ENCODE measurements at regions not wholly inside any gene's neighbourhood (a gene's known extent, or its start where the extent isn't known, plus 50 kb on each side); places are given as distances from the start of the nearest gene placed in this dataset.

DNA sequence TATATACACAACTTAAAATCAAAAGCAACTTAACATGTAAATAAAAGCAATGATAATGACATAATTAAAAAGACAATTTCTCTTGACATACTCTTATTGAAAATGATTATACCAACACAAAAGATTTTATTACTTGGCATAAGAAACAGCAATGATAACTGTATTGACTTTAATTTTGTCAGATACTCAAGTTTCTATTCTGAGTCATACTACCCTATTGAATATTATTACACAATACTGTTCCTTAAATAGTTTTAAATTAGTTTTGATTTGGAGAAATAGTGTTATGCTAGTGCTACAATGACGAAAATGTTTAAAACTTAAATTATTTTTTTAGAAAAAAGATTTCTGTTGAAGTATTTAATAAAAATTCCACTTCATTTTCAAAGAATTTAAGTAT is 1319.3 kb upstream of the C9orf72 start:
- Mint-ChIP-seq H3K4me3 (no peak overlapping the region), H3K36me3 (ENCODE audit: low read depth) (no peaks in the 10 kb centered on the region), H3K27ac (no peak overlapping the region), H3K4me1 (no peaks in the 10 kb centered on the region), H3K27me3 (no peaks in the 10 kb centered on the region), H3K9me3 (peaks cover 3% of the 10 kb centered on the region)
- ATAC-seq (replicated peaks), result no peak

DNA sequence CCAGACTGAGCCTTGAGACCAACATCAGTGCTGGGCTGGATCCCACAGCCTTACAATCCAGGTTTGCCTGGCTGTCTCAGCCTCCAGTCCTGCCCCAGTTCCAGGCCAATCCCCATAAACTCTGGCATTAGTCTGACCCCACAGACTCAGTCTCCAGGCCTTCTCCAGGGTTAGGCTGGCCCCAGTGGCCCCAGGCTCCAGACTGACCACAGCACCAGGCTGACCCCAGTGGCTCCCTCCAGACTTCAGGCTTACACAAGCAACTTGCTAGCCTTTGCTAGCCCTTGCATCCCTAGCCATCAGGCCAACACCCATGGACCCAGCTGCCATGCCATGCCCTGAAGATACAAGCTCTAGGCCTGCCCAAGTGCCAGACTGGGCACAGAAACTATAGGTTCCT is 1326.0 kb upstream of the C9orf72 start:
- no peaks in the 10 kb centered on the region for H3K4me1 Mint-ChIP-seq
- H3K27me3 Mint-ChIP-seq, result no peaks in the 10 kb centered on the region
- peaks cover 10% of the 10 kb centered on the region for H3K9me3 Mint-ChIP-seq
- no peak overlapping the region for H3K27ac Mint-ChIP-seq
- H3K4me3 Mint-ChIP-seq, result no peak overlapping the region
- H3K36me3 Mint-ChIP-seq (ENCODE audit: low read depth), result no peaks in the 10 kb centered on the region
- no peak for ATAC-seq (replicated peaks)

DNA sequence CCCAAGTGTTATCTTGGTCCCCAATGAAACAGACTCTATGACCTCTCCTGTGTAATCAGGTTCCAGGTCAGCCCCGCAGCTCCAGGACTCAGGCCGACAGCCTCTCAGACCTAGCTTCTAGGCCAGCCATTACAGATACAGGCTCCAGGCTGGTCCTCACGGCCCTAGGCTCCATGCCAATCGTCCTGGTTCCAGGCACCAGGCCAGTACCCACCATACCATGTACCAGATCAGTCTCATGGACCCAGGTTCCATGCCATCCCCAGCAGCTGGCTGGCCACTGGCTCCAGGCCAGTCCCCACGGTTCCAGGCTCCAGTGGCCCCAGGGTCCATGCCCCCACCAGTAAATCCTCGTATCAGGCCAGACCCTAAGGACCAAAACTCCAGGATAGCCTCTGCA is 1326.6 kb upstream of the C9orf72 start:
- Mint-ChIP-seq H3K9me3 (peaks cover 10% of the 10 kb centered on the region), H3K36me3 (ENCODE audit: low read depth) (no peaks in the 10 kb centered on the region), H3K27ac (no peak overlapping the region), H3K27me3 (no peaks in the 10 kb centered on the region), H3K4me1 (no peaks in the 10 kb centered on the region), H3K4me3 (no peak overlapping the region)
- no peak for ATAC-seq (replicated peaks)

DNA sequence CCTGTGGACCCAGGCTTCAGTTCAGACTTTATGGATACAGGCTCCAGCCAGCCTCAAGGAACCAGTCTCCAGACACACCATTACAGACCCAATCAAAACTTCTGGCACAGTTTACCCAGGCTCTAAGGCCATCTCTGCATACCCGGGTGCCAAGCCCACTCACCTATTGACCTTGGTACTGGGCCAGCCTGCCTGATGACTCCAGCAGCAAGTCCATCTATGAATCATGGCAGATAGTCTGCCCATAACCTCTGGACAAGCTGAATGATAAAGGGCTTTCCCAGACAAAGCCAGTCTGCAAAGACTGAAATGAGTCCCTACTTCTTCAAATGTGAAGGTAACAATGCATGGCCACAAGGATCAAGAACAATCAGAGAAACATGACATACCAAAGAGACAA is 1327.1 kb upstream of the C9orf72 start:
- H3K27me3 Mint-ChIP-seq, result no peaks in the 10 kb centered on the region
- no peaks in the 10 kb centered on the region for H3K4me1 Mint-ChIP-seq
- H3K27ac Mint-ChIP-seq, result no peak overlapping the region
- H3K4me3 Mint-ChIP-seq, result no peak overlapping the region
- peaks cover 10% of the 10 kb centered on the region for H3K9me3 Mint-ChIP-seq
- ATAC-seq (replicated peaks), result no peak
- no peaks in the 10 kb centered on the region for H3K36me3 Mint-ChIP-seq (ENCODE audit: low read depth)

DNA sequence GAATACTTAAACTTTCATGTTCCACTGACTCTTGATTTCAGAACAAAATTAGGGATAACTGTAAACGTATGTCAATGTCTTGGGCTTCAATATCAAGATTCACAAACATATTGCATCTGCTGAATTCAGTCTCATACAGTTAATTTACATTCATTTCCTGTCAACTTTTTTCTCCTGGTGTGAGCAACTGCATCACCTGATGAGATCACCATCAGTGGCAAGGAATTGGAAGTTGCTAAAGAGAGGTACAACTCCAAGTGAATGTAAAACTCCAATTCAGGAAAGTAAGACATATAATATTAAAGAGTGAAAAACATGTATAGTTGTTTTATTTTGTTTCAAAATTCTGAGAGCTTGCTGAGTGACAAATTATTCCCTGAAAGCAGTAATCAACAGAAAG is 1336.2 kb upstream of the C9orf72 start:
- Mint-ChIP-seq H3K4me1 (no peaks in the 10 kb centered on the region), H3K36me3 (ENCODE audit: low read depth) (no peaks in the 10 kb centered on the region), H3K27me3 (no peaks in the 10 kb centered on the region), H3K27ac (no peak overlapping the region), H3K4me3 (no peak overlapping the region), H3K9me3 (peaks cover 5% of the 10 kb centered on the region)
- no peak for ATAC-seq (replicated peaks)

GRCh38 chr9:28912621-28913020 is 1339.3 kb upstream of the C9orf72 start:
- Mint-ChIP-seq H3K9me3 (no peaks in the 10 kb centered on the region), H3K36me3 (ENCODE audit: low read depth) (no peaks in the 10 kb centered on the region), H3K4me1 (no peaks in the 10 kb centered on the region), H3K27ac (no peak overlapping the region), H3K27me3 (no peaks in the 10 kb centered on the region), H3K4me3 (no peak overlapping the region)
- ATAC-seq (replicated peaks), result no peak

GRCh38 chr9:28915202-28915930 is 1342.1 kb upstream of the C9orf72 start:
- ATAC-seq (replicated peaks), result no peak
- no peak overlapping the region for H3K27ac Mint-ChIP-seq
- no peaks in the 10 kb centered on the region for H3K9me3 Mint-ChIP-seq
- no peaks in the 10 kb centered on the region for H3K36me3 Mint-ChIP-seq (ENCODE audit: low read depth)
- H3K27me3 Mint-ChIP-seq, result no peaks in the 10 kb centered on the region
- no peaks in the 10 kb centered on the region for H3K4me1 Mint-ChIP-seq
- no peak overlapping the region for H3K4me3 Mint-ChIP-seq

DNA sequence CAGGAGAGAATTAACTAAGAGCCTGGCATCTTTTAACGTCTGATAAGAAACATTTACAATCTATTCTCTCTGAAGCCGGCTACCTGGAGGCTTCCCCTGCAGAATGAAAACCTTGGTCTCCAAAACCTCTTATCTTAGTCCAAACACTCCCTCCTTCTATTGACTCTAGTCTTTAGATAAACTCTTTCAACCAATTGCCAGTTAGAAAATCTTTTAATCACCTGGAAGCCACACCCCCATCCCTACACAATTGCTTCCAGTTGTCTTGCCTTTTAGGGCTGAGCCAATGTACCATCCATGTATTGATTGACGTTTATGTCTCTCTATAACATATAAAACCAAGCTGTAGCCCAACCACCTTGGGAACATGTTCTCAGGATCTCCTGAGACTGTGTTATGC is 1343.1 kb upstream of the C9orf72 start:
- Mint-ChIP-seq H3K27me3 (no peaks in the 10 kb centered on the region), H3K27ac (no peak overlapping the region)

GRCh38 chr9:28921857-28922500 is 1348.7 kb upstream of the C9orf72 start:
- no peaks in the 10 kb centered on the region for H3K4me1 Mint-ChIP-seq
- H3K9me3 Mint-ChIP-seq, result peaks cover 7% of the 10 kb centered on the region
- H3K27ac Mint-ChIP-seq, result no peak overlapping the region
- H3K27me3 Mint-ChIP-seq, result no peaks in the 10 kb centered on the region
- ATAC-seq (replicated peaks), result no peak
- H3K4me3 Mint-ChIP-seq, result no peak overlapping the region
- H3K36me3 Mint-ChIP-seq (ENCODE audit: low read depth), result no peaks in the 10 kb centered on the region

More for the DNA sequence above, 1343.1 kb upstream of the C9orf72 start:
- Mint-ChIP-seq H3K9me3 (no peaks in the 10 kb centered on the region), H3K4me1 (no peaks in the 10 kb centered on the region), H3K36me3 (ENCODE audit: low read depth) (no peaks in the 10 kb centered on the region), H3K4me3 (no peak overlapping the region)
- ATAC-seq (replicated peaks), result no peak

DNA sequence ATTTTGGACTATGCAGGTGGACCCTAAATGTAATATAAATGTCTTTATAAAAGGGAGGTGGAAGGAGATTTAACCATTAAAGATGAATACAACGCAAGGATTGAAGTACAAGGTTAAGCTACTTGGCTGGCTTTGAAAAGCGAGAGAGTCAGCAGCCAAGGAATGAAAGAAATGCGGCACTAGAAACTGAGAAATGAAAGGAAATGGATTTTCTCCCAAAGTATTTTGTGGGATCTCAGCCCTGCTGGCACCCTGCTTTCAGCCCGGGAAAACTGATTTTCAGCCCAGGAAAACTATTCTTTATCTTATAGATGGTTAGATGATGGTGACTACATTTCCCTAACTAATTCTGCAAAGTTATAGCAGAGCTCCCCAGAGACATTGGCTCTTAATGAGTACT is 1349.6 kb upstream of the C9orf72 start:
- Mint-ChIP-seq H3K9me3 (peaks cover 11% of the 10 kb centered on the region), H3K4me3 (no peak overlapping the region), H3K27me3 (no peaks in the 10 kb centered on the region), H3K36me3 (ENCODE audit: low read depth) (no peaks in the 10 kb centered on the region), H3K27ac (no peak overlapping the region), H3K4me1 (no peaks in the 10 kb centered on the region)
- no peak for ATAC-seq (replicated peaks)

GRCh38 chr9:28923351-28923750 is 1350.1 kb upstream of the C9orf72 start:
- Mint-ChIP-seq H3K27me3 (no peaks in the 10 kb centered on the region), H3K27ac (no peak overlapping the region), H3K4me3 (no peak overlapping the region), H3K36me3 (ENCODE audit: low read depth) (no peaks in the 10 kb centered on the region), H3K9me3 (peaks cover 11% of the 10 kb centered on the region), H3K4me1 (no peaks in the 10 kb centered on the region)
- no peak for ATAC-seq (replicated peaks)

DNA sequence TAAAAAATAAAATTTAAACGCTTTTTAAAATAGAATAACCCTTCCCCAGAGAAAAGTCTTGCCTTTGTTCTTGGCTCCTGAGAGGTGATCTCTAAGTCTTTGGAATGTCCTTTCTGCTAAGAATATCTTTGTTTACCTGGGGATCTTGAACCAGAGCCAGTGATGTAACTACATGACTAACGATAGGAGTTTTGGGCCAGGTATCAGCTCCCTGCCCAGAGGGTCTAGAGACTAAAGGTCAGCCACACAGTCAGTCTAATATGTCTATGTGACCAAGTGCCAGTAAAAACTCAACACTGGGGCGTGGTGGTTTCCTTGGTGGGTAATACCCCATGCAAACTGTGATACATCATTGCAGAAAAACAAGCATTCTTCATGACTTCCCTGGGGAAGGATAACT is 1351.9 kb upstream of the C9orf72 start:
- Mint-ChIP-seq H3K27ac (no peak overlapping the region), H3K4me3 (no peak overlapping the region), H3K36me3 (ENCODE audit: low read depth) (no peaks in the 10 kb centered on the region), H3K4me1 (no peaks in the 10 kb centered on the region), H3K27me3 (no peaks in the 10 kb centered on the region), H3K9me3 (peaks cover 14% of the 10 kb centered on the region)
- no peak for ATAC-seq (replicated peaks)

DNA sequence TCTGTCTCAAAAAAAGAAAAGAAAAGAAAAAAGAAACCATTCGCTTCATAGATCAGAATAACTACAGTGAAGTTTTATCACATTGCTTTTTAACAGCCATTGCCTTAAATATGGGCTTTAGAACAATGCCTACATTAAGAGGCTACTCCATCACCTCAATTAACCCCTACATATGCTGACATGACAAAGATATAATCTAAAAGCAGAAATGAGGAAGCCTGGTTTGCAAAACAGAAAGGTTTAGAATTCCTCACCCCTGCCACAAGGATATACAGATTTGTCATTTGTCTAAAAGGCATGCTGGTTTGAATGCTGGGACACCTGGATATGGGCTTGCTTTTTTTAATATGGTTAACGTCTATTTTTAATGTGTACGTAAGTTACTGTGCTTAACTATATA is 1353.0 kb upstream of the C9orf72 start:
- Mint-ChIP-seq H3K4me1 (no peaks in the 10 kb centered on the region), H3K4me3 (no peak overlapping the region), H3K9me3 (peaks cover 14% of the 10 kb centered on the region), H3K36me3 (ENCODE audit: low read depth) (no peaks in the 10 kb centered on the region), H3K27me3 (no peaks in the 10 kb centered on the region), H3K27ac (no peak overlapping the region)
- ATAC-seq (replicated peaks), result no peak

GRCh38 chr9:28927691-28928090 is 1354.4 kb upstream of the C9orf72 start:
- no peak for ATAC-seq (replicated peaks)
- no peaks in the 10 kb centered on the region for H3K4me1 Mint-ChIP-seq
- peaks cover 14% of the 10 kb centered on the region for H3K9me3 Mint-ChIP-seq
- no peaks in the 10 kb centered on the region for H3K27me3 Mint-ChIP-seq
- no peak overlapping the region for H3K4me3 Mint-ChIP-seq
- H3K27ac Mint-ChIP-seq, result no peak overlapping the region
- H3K36me3 Mint-ChIP-seq (ENCODE audit: low read depth), result no peaks in the 10 kb centered on the region

DNA sequence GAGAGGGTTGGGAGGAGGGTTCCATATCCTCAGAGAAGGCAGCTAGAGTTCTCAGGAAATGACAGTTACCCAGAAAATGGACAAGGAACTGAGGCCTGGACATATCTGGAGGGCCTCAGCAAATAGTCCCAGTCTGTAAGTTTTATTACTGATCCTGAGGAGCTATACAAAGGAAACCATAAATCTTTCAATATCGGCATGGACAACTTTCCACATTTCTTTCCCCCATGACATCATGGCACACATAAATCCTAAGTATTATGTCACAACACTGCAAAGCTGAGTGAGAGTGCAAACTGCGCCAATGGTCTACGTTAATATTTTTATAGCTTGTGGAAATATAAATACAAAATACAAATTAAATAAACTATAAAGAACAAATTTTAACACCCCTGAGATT is 1356.2 kb upstream of the C9orf72 start:
- Mint-ChIP-seq H3K4me1 (no peaks in the 10 kb centered on the region), H3K27ac (no peak overlapping the region), H3K4me3 (no peak overlapping the region), H3K36me3 (ENCODE audit: low read depth) (no peaks in the 10 kb centered on the region), H3K9me3 (peaks cover 8% of the 10 kb centered on the region), H3K27me3 (no peaks in the 10 kb centered on the region)
- ATAC-seq (replicated peaks), result no peak

Data from activated T-helper 17 cell treated with anti-CD3 and anti-CD28 coated beads, Interleukin-2, amount 50 U/mL, for 72 hours (primary cell).